WTC11 (cell line): ENCODE measurements at regions not wholly inside any gene's neighbourhood (a gene's known extent, or its start where the extent isn't known, plus 50 kb on each side); places are given as distances from the start of the nearest gene placed in this dataset.

ENCODE experiments used
- ATAC-seq: fragments of 200-7000 bp; cut with Tn5 transposase; 2 replicates; pipeline ENCODE4 v1.10.0; 2021; ENCODE audit warnings: mild to moderate bottlenecking, moderate library complexity
- CTCF ChIA-PET: fragments of 300-600 bp; sonication (Branson Sonifier 250); formaldehyde crosslinking; loops from one replicate; lab custom pipeline; 2021; ENCODE audit warnings: antibody characterized with exemption; lab: Charles Lee
- POLR2A ChIA-PET: fragments of 350-600 bp; sonication (Branson Sonifier 250); formaldehyde crosslinking; loops from one replicate; lab custom pipeline; 2021; ENCODE audit warnings: antibody characterized with exemption; lab: Charles Lee
- DNase-seq: peaks from one replicate; pipeline ENCODE4 v3.0.0; 2021; ENCODE audit warnings: low spot score
- H3K27ac Mint-ChIP-seq: 2 replicates; pipeline ENCODE4 v1.8.0; 2021; ENCODE audit warnings: mixed read lengths
- H3K27me3 Mint-ChIP-seq: 2 replicates; pipeline ENCODE4 v1.8.0; 2021; ENCODE audit warnings: low read depth, mild to moderate bottlenecking, moderate library complexity, mixed read lengths
- H3K36me3 Mint-ChIP-seq: 2 replicates; pipeline ENCODE4 v1.8.0; 2021; ENCODE audit warnings: mixed read lengths
- H3K4me1 Mint-ChIP-seq: 2 replicates; pipeline ENCODE4 v1.8.0; 2022; ENCODE audit warnings: mixed read lengths
- H3K4me3 Mint-ChIP-seq: 2 replicates; pipeline ENCODE4 v1.8.0; 2021; ENCODE audit warnings: mild to moderate bottlenecking, moderate library complexity, mixed read lengths
- H3K9me3 Mint-ChIP-seq: 2 replicates; pipeline ENCODE4 v1.8.0; 2021; ENCODE audit warnings: mixed read lengths
- ATF1 ChIP-seq: sonication (generic); formaldehyde crosslinking; IDR thresholded peaks from 2 replicates; pipeline ENCODE4 v1.8.1; 2023; ENCODE audit warnings: mild to moderate bottlenecking, moderate library complexity, missing genetic modification reagents
- ETV6 ChIP-seq: sonication (generic); formaldehyde crosslinking; IDR thresholded peaks from 2 replicates; pipeline ENCODE4 v1.8.1; 2022; ENCODE audit warnings: mild to moderate bottlenecking, missing genetic modification reagents
- FOXJ3 ChIP-seq: sonication (generic); formaldehyde crosslinking; IDR thresholded peaks from 2 replicates; pipeline ENCODE4 v1.9.0; 2021; ENCODE audit warnings: missing genetic modification reagents, mild to moderate bottlenecking, borderline replicate concordance
- FOXK1 ChIP-seq: sonication (generic); formaldehyde crosslinking; IDR thresholded peaks from 2 replicates; pipeline ENCODE4 v1.8.0; 2022; ENCODE audit warnings: mild to moderate bottlenecking, moderate library complexity, missing genetic modification reagents
- FOXP1 ChIP-seq: sonication (generic); formaldehyde crosslinking; IDR thresholded peaks from 2 replicates; pipeline ENCODE4 v1.8.0; 2022; ENCODE audit warnings: missing genetic modification reagents, mild to moderate bottlenecking, moderate library complexity, borderline replicate concordance
- GRHL2 ChIP-seq: fragments of 250-450 bp; sonication (Bioruptor Pico); IDR thresholded peaks from 2 replicates; pipeline ENCODE4 v1.8.0; 2022; ENCODE audit warnings: mild to moderate bottlenecking, moderate library complexity; ENCODE audit not compliant: insufficient replicate concordance, severe bottlenecking
- HMGA2 ChIP-seq: fragments of 250-450 bp; sonication (Bioruptor Pico); IDR thresholded peaks from 2 replicates; pipeline ENCODE4 v1.4.0; 2021; ENCODE audit warnings: mild to moderate bottlenecking, moderate library complexity
- IRF2 ChIP-seq: sonication (generic); formaldehyde crosslinking; IDR thresholded peaks from 2 replicates; pipeline ENCODE4 v1.8.0; 2022; ENCODE audit warnings: low read depth, missing genetic modification reagents, borderline replicate concordance
- JAZF1 ChIP-seq: fragments of 250-450 bp; sonication (Bioruptor Pico); IDR thresholded peaks from 2 replicates; pipeline ENCODE4 v1.9.0; 2021; ENCODE audit warnings: moderate library complexity, mild to moderate bottlenecking, inconsistent platforms
- KAT7 ChIP-seq: sonication (generic); formaldehyde crosslinking; IDR thresholded peaks from 2 replicates; pipeline ENCODE4 v1.8.1; 2023; ENCODE audit warnings: missing genetic modification reagents, mild to moderate bottlenecking, borderline replicate concordance
- MYBL2 ChIP-seq: sonication (generic); formaldehyde crosslinking; IDR thresholded peaks from 2 replicates; pipeline ENCODE4 v1.8.1; 2023; ENCODE audit warnings: mild to moderate bottlenecking, moderate library complexity, missing genetic modification reagents
- NR3C1 ChIP-seq: sonication (generic); formaldehyde crosslinking; conservative IDR thresholded peaks from 2 replicates; pipeline ENCODE4 v1.8.1; 2023; ENCODE audit warnings: low read depth, mild to moderate bottlenecking, missing genetic modification reagents
- OVOL2 ChIP-seq: fragments of 250-450 bp; sonication (Bioruptor Pico); IDR thresholded peaks from 2 replicates; pipeline ENCODE4 v1.9.0; 2021; ENCODE audit warnings: mild to moderate bottlenecking, borderline replicate concordance
- PRRX2 ChIP-seq: fragments of 250-450 bp; sonication (Bioruptor Pico); IDR thresholded peaks from 2 replicates; pipeline ENCODE4 v1.8.0; 2021; ENCODE audit warnings: mild to moderate bottlenecking
- RELA ChIP-seq: sonication (generic); formaldehyde crosslinking; IDR thresholded peaks from 2 replicates; pipeline ENCODE4 v1.8.1; 2022; ENCODE audit warnings: missing genetic modification reagents, mild to moderate bottlenecking, borderline replicate concordance
- SP1 ChIP-seq: sonication (generic); formaldehyde crosslinking; conservative IDR thresholded peaks from 2 replicates; pipeline ENCODE4 v1.8.1; 2022; ENCODE audit warnings: missing genetic modification reagents
- TCF7 ChIP-seq: sonication (generic); formaldehyde crosslinking; IDR thresholded peaks from 2 replicates; pipeline ENCODE4 v1.8.0; 2022; ENCODE audit warnings: mild to moderate bottlenecking, low read depth, missing genetic modification reagents, moderate library complexity
- TEAD1 ChIP-seq: sonication (generic); formaldehyde crosslinking; IDR thresholded peaks from 2 replicates; pipeline ENCODE4 v1.8.0; 2022; ENCODE audit warnings: mild to moderate bottlenecking, missing genetic modification reagents
- ZNF219 ChIP-seq: sonication (generic); formaldehyde crosslinking; IDR thresholded peaks from 2 replicates; pipeline ENCODE4 v1.8.0; 2023; ENCODE audit warnings: missing genetic modification reagents, mild to moderate bottlenecking, borderline replicate concordance
- ZNF232 ChIP-seq: sonication (generic); formaldehyde crosslinking; IDR thresholded peaks from 2 replicates; pipeline ENCODE4 v1.8.0; 2022; ENCODE audit warnings: mild to moderate bottlenecking, missing genetic modification reagents
- ZNF416 ChIP-seq: fragments of 250-450 bp; sonication (Bioruptor Pico); IDR thresholded peaks from 2 replicates; pipeline ENCODE4 v1.9.0; 2021; ENCODE audit warnings: mild to moderate bottlenecking, inconsistent platforms
- ZNF671 ChIP-seq: fragments of 250-450 bp; sonication (Bioruptor Pico); IDR thresholded peaks from 2 replicates; pipeline ENCODE4 v1.8.0; 2021; ENCODE audit warnings: mild to moderate bottlenecking
- TF ChIP-seq, protein P1 (sequence below): sonication (generic); formaldehyde crosslinking; IDR thresholded peaks from 2 replicates; pipeline ENCODE4 v1.8.1; 2023; ENCODE audit warnings: mild to moderate bottlenecking, missing genetic modification reagents
- TF ChIP-seq, protein P2 (sequence below): sonication (generic); formaldehyde crosslinking; IDR thresholded peaks from 2 replicates; pipeline ENCODE4 v1.8.1; 2023; ENCODE audit warnings: mild to moderate bottlenecking, missing genetic modification reagents, moderate library complexity
- TF ChIP-seq, protein P3 (sequence below): sonication (generic); formaldehyde crosslinking; IDR thresholded peaks from 2 replicates; pipeline ENCODE4 v1.8.0; 2023; ENCODE audit warnings: missing genetic modification reagents, mild to moderate bottlenecking, borderline replicate concordance
- TF ChIP-seq, protein P4 (sequence below): sonication (generic); formaldehyde crosslinking; conservative IDR thresholded peaks from 2 replicates; pipeline ENCODE4 v1.8.1; 2023; ENCODE audit warnings: mild to moderate bottlenecking, low read depth, missing genetic modification reagents, moderate library complexity

DNA sequence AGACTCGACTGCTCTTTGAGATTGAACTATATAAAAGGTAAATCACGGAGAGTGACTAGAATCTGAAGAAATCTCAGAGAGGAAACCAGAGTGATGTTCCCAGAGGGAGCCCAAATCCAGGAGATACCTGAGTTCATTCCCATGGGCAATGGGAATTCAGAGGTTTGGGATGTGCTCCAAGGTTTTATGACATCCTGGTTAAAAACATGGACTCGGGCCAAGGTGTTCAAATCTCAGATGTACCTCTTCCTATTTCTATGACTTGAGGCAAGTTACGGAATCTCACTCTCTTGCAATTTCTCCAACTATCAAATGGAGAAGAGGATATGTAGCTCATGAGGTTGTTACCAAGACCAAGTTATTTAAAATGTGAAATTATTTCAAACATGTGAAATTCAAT lies 54.5 kb upstream of the RAB18 start:
- POLR2A ChIA-PET: no interaction called here

DNA sequence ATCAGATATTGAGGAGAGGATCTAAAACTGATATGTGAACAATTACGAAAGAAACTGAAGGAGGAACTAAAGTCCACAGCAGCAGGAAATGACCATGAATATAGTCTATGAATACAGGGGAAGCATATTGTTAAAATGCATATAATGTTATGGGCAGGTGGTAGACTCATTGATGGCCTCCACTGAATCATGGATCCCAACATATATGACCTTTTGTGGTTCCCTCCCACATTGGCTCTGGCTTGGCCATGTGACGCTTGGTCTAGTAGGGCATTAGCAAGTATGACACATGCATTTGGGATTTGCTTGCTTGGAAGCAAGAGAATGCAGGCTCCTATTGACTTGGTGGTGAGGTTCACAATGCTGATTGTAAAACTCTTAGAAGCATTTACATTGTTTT lies 55.2 kb upstream of the RAB18 start:
- Mint-ChIP-seq H3K27ac (no peak overlapping the region), H3K4me3 (no peak overlapping the region), H3K4me1 (no peaks in the 10 kb centered on the region), H3K9me3 (no peaks in the 10 kb centered on the region), H3K36me3 (no peaks in the 10 kb centered on the region), H3K27me3 (no peaks in the 10 kb centered on the region)
- POLR2A ChIA-PET: no interaction called here
- no peak for TF ChIP-seq FOXJ3 (CRISPR knock-in tag)
- TF ChIP-seq IRF2: no peak
- no peak for TF ChIP-seq TCF7
- no peak for TF ChIP-seq OVOL2 (CRISPR knock-in tag)
- no peak for TF ChIP-seq MYBL2
- TF ChIP-seq PRRX2: no peak
- TF ChIP-seq RELA: no peak
- TF ChIP-seq, protein P1, sequence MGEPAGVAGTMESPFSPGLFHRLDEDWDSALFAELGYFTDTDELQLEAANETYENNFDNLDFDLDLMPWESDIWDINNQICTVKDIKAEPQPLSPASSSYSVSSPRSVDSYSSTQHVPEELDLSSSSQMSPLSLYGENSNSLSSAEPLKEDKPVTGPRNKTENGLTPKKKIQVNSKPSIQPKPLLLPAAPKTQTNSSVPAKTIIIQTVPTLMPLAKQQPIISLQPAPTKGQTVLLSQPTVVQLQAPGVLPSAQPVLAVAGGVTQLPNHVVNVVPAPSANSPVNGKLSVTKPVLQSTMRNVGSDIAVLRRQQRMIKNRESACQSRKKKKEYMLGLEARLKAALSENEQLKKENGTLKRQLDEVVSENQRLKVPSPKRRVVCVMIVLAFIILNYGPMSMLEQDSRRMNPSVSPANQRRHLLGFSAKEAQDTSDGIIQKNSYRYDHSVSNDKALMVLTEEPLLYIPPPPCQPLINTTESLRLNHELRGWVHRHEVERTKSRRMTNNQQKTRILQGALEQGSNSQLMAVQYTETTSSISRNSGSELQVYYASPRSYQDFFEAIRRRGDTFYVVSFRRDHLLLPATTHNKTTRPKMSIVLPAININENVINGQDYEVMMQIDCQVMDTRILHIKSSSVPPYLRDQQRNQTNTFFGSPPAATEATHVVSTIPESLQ (CRISPR knock-in tag): no peak
- TF ChIP-seq, protein P2, sequence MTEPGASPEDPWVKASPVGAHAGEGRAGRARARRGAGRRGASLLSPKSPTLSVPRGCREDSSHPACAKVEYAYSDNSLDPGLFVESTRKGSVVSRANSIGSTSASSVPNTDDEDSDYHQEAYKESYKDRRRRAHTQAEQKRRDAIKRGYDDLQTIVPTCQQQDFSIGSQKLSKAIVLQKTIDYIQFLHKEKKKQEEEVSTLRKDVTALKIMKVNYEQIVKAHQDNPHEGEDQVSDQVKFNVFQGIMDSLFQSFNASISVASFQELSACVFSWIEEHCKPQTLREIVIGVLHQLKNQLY: no peak
- TF ChIP-seq, protein P3, sequence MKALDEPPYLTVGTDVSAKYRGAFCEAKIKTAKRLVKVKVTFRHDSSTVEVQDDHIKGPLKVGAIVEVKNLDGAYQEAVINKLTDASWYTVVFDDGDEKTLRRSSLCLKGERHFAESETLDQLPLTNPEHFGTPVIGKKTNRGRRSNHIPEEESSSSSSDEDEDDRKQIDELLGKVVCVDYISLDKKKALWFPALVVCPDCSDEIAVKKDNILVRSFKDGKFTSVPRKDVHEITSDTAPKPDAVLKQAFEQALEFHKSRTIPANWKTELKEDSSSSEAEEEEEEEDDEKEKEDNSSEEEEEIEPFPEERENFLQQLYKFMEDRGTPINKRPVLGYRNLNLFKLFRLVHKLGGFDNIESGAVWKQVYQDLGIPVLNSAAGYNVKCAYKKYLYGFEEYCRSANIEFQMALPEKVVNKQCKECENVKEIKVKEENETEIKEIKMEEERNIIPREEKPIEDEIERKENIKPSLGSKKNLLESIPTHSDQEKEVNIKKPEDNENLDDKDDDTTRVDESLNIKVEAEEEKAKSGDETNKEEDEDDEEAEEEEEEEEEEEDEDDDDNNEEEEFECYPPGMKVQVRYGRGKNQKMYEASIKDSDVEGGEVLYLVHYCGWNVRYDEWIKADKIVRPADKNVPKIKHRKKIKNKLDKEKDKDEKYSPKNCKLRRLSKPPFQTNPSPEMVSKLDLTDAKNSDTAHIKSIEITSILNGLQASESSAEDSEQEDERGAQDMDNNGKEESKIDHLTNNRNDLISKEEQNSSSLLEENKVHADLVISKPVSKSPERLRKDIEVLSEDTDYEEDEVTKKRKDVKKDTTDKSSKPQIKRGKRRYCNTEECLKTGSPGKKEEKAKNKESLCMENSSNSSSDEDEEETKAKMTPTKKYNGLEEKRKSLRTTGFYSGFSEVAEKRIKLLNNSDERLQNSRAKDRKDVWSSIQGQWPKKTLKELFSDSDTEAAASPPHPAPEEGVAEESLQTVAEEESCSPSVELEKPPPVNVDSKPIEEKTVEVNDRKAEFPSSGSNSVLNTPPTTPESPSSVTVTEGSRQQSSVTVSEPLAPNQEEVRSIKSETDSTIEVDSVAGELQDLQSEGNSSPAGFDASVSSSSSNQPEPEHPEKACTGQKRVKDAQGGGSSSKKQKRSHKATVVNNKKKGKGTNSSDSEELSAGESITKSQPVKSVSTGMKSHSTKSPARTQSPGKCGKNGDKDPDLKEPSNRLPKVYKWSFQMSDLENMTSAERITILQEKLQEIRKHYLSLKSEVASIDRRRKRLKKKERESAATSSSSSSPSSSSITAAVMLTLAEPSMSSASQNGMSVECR: no peak
- DNase-seq (no peak), ATAC-seq (peak; percentile 39; the same call in 1 of the 2 replicates)
- CTCF ChIA-PET: no interaction called here

More for the DNA sequence above, 54.5 kb upstream of the RAB18 start:
- DNase-seq (no peak), ATAC-seq (no peak)
- H3K4me1 Mint-ChIP-seq: no peaks in the 10 kb centered on the region
- no peak overlapping the region for H3K4me3 Mint-ChIP-seq
- no peaks in the 10 kb centered on the region for H3K9me3 Mint-ChIP-seq
- H3K27ac Mint-ChIP-seq: no peak overlapping the region
- TF ChIP-seq NR3C1 (CRISPR knock-in tag) (no peak), ATF1 (CRISPR knock-in tag) (no peak), ZNF232 (CRISPR knock-in tag) (no peak)
- TF ChIP-seq, protein P4, sequence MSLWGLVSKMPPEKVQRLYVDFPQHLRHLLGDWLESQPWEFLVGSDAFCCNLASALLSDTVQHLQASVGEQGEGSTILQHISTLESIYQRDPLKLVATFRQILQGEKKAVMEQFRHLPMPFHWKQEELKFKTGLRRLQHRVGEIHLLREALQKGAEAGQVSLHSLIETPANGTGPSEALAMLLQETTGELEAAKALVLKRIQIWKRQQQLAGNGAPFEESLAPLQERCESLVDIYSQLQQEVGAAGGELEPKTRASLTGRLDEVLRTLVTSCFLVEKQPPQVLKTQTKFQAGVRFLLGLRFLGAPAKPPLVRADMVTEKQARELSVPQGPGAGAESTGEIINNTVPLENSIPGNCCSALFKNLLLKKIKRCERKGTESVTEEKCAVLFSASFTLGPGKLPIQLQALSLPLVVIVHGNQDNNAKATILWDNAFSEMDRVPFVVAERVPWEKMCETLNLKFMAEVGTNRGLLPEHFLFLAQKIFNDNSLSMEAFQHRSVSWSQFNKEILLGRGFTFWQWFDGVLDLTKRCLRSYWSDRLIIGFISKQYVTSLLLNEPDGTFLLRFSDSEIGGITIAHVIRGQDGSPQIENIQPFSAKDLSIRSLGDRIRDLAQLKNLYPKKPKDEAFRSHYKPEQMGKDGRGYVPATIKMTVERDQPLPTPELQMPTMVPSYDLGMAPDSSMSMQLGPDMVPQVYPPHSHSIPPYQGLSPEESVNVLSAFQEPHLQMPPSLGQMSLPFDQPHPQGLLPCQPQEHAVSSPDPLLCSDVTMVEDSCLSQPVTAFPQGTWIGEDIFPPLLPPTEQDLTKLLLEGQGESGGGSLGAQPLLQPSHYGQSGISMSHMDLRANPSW: no peak
- no peaks in the 10 kb centered on the region for H3K36me3 Mint-ChIP-seq
- CTCF ChIA-PET: interaction anchor here (0.6 kb wide), 1 partner anchor 91 kb away, joined by 4 read pairs; no protein-coding TSS in a partner anchor
- no peaks in the 10 kb centered on the region for H3K27me3 Mint-ChIP-seq

DNA sequence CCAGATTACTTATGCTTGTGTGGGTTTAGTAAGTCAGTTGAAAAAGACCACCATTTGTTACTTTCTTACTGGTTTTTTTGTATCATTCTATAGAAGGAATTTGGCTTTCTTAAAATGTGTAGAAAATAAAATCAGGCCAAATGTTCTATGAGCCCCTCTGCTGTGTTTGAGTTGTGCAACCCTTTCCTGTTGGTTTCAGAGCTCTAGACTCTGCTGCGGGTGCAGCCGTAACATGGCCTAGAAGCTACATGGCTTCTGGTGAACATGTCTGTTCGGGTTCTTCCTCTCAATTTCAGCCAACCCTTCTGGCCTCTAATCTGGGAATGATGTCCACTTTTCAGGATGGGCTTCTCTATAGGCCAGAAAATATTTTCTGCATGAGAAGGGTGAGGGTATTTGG lies 56.6 kb upstream of the RAB18 start:
- ChIA-PET CTCF (interaction anchor here (0.6 kb wide), 1 partner anchor 208 kb away, joined by 3 read pairs; no protein-coding TSS in a partner anchor), POLR2A (no interaction called here)
- Mint-ChIP-seq H3K36me3 (no peaks in the 10 kb centered on the region), H3K27me3 (no peaks in the 10 kb centered on the region), H3K9me3 (no peaks in the 10 kb centered on the region), H3K4me1 (no peaks in the 10 kb centered on the region), H3K27ac (no peak overlapping the region), H3K4me3 (no peak overlapping the region)
- TF ChIP-seq KAT7 (no peak), ETV6 (no peak), FOXP1 (CRISPR knock-in tag) (no peak), TEAD1 (CRISPR knock-in tag) (no peak), SP1 (no peak), GRHL2 (no peak), FOXK1 (CRISPR knock-in tag) (no peak), JAZF1 (CRISPR knock-in tag) (no peak), OVOL2 (CRISPR knock-in tag) (no peak), ZNF416 (CRISPR knock-in tag) (no peak), ZNF219 (CRISPR knock-in tag) (no peak), ZNF671 (CRISPR knock-in tag) (no peak), HMGA2 (CRISPR knock-in tag) (no peak)
- ATAC-seq (no peak), DNase-seq (no peak)
